GM23338 (cell line): ENCODE measurements at regions not wholly inside any gene's neighbourhood (a gene's known extent, or its start where the extent isn't known, plus 50 kb on each side); places are given as distances from the start of the nearest gene placed in this dataset.

Source experiments
- ATAC-seq: fragments of 200-7000 bp; cut with Tn5 transposase; 3 replicates; pipeline ENCODE4 v1.9.1; 2020
- DNase-seq: peaks from one replicate; pipeline ENCODE4 v3.0.0-alpha.2; 2015; ENCODE audit warnings: low spot score
- H2AFZ ChIP-seq: fragments of 200-600 bp; sonication (generic); 2 replicates; pipeline ENCODE4 v1.8.0; 2016; ENCODE audit warnings: antibody characterized with exemption, mild to moderate bottlenecking, moderate library complexity
- H3F3A ChIP-seq: fragments of 200-600 bp; sonication (generic); replicated peaks from 2 replicates; pipeline ENCODE4 v1.8.0; 2017; ENCODE audit warnings: antibody characterized with exemption, mixed run types, low read depth
- H3K27ac ChIP-seq: fragments of 200-600 bp; sonication (generic); 2 replicates; pipeline ENCODE4 v1.6.1; 2016; ENCODE audit warnings: low read depth
- H3K27me3 ChIP-seq: fragments of 200-600 bp; sonication (generic); 2 replicates; pipeline ENCODE4 v1.8.0; 2016; ENCODE audit warnings: mild to moderate bottlenecking, mixed run types, moderate library complexity; ENCODE audit not compliant: insufficient read depth
- H3K36me3 ChIP-seq: fragments of 200-600 bp; sonication (generic); 2 replicates; pipeline ENCODE4 v1.8.0; 2016; ENCODE audit warnings: mild to moderate bottlenecking; ENCODE audit not compliant: insufficient read depth
- H3K4me1 ChIP-seq: fragments of 200-600 bp; sonication (generic); 2 replicates; pipeline ENCODE4 v1.8.0; 2016; ENCODE audit warnings: mild to moderate bottlenecking, moderate library complexity; ENCODE audit not compliant: insufficient read depth
- H3K4me2 ChIP-seq: fragments of 200-600 bp; sonication (generic); 2 replicates; pipeline ENCODE4 v1.7.1; 2017; ENCODE audit warnings: mixed run types
- H3K4me3 ChIP-seq: fragments of 200-600 bp; sonication (generic); 2 replicates; pipeline ENCODE4 v1.6.1; 2016; ENCODE audit warnings: mixed run types
- H3K79me2 ChIP-seq: fragments of 200-600 bp; sonication (generic); replicated peaks from 2 replicates; pipeline ENCODE4 v1.8.0; 2017; ENCODE audit warnings: mild to moderate bottlenecking; ENCODE audit not compliant: insufficient read depth
- H3K9me2 ChIP-seq: fragments of 200-600 bp; sonication (generic); 2 replicates; pipeline ENCODE4 v1.8.0; 2017; ENCODE audit not compliant: insufficient read depth
- H4K20me1 ChIP-seq: fragments of 200-600 bp; sonication (generic); replicated peaks from 2 replicates; pipeline ENCODE4 v1.8.0; 2017; ENCODE audit warnings: mild to moderate bottlenecking; ENCODE audit not compliant: insufficient read depth
- H3K27ac Mint-ChIP-seq: 2 replicates; pipeline ENCODE4 v1.8.0; 2020; ENCODE audit warnings: inconsistent platforms, mild to moderate bottlenecking, moderate library complexity, mixed read lengths
- H3K27me3 Mint-ChIP-seq: 3 replicates; pipeline ENCODE4 v1.8.0; 2022; ENCODE audit warnings: low read depth, mild to moderate bottlenecking, moderate library complexity, mixed read lengths, inconsistent platforms; ENCODE audit not compliant: insufficient read depth, poor library complexity
- H3K36me3 Mint-ChIP-seq: 3 replicates; pipeline ENCODE4 v1.8.0; 2021; ENCODE audit warnings: low read depth, mild to moderate bottlenecking, inconsistent platforms, moderate library complexity, mixed read lengths
- H3K4me1 Mint-ChIP-seq: 3 replicates; pipeline ENCODE4 v1.8.0; 2020; ENCODE audit warnings: mild to moderate bottlenecking, inconsistent platforms, mixed read lengths
- H3K4me3 Mint-ChIP-seq: 3 replicates; pipeline ENCODE4 v1.8.0; 2021; ENCODE audit warnings: moderate library complexity, mild to moderate bottlenecking, inconsistent platforms, mixed read lengths
- H3K9me3 Mint-ChIP-seq: 3 replicates; pipeline ENCODE4 v1.8.0; 2020; ENCODE audit warnings: moderate library complexity, mild to moderate bottlenecking, inconsistent platforms, mixed read lengths
- ETS1 ChIP-seq: IDR thresholded peaks from 2 replicates; pipeline ENCODE4 v1.6.1; 2016; ENCODE audit warnings: antibody characterized with exemption
- JUNB ChIP-seq: IDR thresholded peaks from one replicate; pipeline ENCODE4 v1.6.1; 2016; ENCODE audit warnings: antibody characterized with exemption; ENCODE audit not compliant: unreplicated experiment
- NANOG ChIP-seq: IDR thresholded peaks from 2 replicates; pipeline ENCODE4 v1.6.1; 2016; ENCODE audit warnings: antibody characterized with exemption, borderline replicate concordance
- POLR2AphosphoS5 ChIP-seq: IDR thresholded peaks from 2 replicates; pipeline ENCODE4 v1.6.1; 2016; ENCODE audit warnings: antibody characterized with exemption, low read depth
- REST ChIP-seq: IDR thresholded peaks from one replicate; pipeline ENCODE4 v1.6.1; 2018; ENCODE audit warnings: antibody characterized with exemption; ENCODE audit not compliant: unreplicated experiment
- STAT1 ChIP-seq: IDR thresholded peaks from one replicate; pipeline ENCODE4 v1.6.1; 2016; ENCODE audit warnings: antibody characterized with exemption; ENCODE audit not compliant: unreplicated experiment
- ZNF114 ChIP-seq: fragments of 250-450 bp; sonication (Bioruptor Pico); IDR thresholded peaks from 2 replicates; pipeline ENCODE4 v1.5.0; 2020; ENCODE audit warnings: mild to moderate bottlenecking, moderate library complexity
- ZNF331 ChIP-seq: fragments of 250-450 bp; sonication (Bioruptor Pico); IDR thresholded peaks from 2 replicates; pipeline ENCODE4 v1.5.0; 2020; ENCODE audit warnings: low read depth, mild to moderate bottlenecking, moderate library complexity
- TF ChIP-seq, protein P1 (sequence below): fragments of 250-450 bp; sonication (Bioruptor Pico); IDR thresholded peaks from 2 replicates; pipeline ENCODE4 v1.5.0; 2020; ENCODE audit warnings: mild to moderate bottlenecking, moderate library complexity

DNA sequence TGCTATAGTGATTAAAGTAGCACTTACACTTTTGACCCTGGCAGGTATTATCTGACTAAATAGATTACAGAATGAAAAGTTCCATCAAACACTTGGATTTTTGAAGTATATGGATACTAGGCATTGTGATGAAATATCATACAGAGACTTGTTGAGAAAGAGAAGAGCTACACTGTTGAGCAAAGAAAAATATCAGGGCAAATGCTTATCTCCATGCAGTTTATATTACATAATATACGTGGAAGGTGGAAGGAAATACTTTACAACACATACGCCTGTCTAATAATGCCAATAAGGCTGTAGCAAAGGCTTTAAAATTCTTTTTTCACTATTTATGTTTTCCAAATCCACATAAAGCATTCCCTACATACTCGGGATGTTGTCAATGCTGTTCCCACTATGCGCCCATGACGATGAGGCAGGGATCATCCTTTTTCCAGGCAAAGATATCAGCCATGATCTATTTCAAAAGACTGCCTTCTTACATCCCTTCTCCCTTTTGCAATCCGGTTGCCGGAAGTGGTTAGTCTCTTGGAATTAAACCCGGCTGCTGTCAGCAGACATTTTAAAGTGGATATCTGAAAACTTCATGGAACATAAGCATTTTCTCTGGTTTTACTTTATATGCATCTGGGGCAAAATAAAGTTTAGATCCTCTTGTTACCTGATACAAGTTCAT, 92.6 kb upstream of the ITGA4 start:
- no peaks in the 10 kb centered on the region for H3K4me1 Mint-ChIP-seq
- H3K27me3 Mint-ChIP-seq, result no peaks in the 10 kb centered on the region
- H3K36me3 Mint-ChIP-seq, result no peaks in the 10 kb centered on the region
- H3K27me3 ChIP-seq, result no peaks in the 10 kb centered on the region
- DNase-seq, result no peak
- H3K36me3 ChIP-seq, result no peaks in the 10 kb centered on the region
- H3K4me2 ChIP-seq, result no peak overlapping the region
- H3K79me2 ChIP-seq, result no peaks in the 10 kb centered on the region
- H3K9me3 Mint-ChIP-seq, result no peaks in the 10 kb centered on the region
- H3K9me2 ChIP-seq, result no peaks in the 10 kb centered on the region
- no peak overlapping the region for H2AFZ ChIP-seq
- no peak overlapping the region for H3K27ac ChIP-seq
- H3K4me3 Mint-ChIP-seq, result no peak overlapping the region
- H3K4me3 ChIP-seq, result no peak overlapping the region
- no peak overlapping the region for H3K27ac Mint-ChIP-seq
- no peaks in the 10 kb centered on the region for H3F3A ChIP-seq
- H3K4me1 ChIP-seq, result no peaks in the 10 kb centered on the region
- no peaks in the 10 kb centered on the region for H4K20me1 ChIP-seq
- ATAC-seq, result no peak
- no peak for TF ChIP-seq ZNF114 (CRISPR knock-in tag)
- no peak for TF ChIP-seq REST
- no peak for TF ChIP-seq JUNB
- no peak for TF ChIP-seq POLR2AphosphoS5
- TF ChIP-seq ETS1, result no peak
- TF ChIP-seq STAT1, result no peak
- no peak for TF ChIP-seq NANOG
- no peak for TF ChIP-seq ZNF331 (CRISPR knock-in tag)
- TF ChIP-seq, protein P1, sequence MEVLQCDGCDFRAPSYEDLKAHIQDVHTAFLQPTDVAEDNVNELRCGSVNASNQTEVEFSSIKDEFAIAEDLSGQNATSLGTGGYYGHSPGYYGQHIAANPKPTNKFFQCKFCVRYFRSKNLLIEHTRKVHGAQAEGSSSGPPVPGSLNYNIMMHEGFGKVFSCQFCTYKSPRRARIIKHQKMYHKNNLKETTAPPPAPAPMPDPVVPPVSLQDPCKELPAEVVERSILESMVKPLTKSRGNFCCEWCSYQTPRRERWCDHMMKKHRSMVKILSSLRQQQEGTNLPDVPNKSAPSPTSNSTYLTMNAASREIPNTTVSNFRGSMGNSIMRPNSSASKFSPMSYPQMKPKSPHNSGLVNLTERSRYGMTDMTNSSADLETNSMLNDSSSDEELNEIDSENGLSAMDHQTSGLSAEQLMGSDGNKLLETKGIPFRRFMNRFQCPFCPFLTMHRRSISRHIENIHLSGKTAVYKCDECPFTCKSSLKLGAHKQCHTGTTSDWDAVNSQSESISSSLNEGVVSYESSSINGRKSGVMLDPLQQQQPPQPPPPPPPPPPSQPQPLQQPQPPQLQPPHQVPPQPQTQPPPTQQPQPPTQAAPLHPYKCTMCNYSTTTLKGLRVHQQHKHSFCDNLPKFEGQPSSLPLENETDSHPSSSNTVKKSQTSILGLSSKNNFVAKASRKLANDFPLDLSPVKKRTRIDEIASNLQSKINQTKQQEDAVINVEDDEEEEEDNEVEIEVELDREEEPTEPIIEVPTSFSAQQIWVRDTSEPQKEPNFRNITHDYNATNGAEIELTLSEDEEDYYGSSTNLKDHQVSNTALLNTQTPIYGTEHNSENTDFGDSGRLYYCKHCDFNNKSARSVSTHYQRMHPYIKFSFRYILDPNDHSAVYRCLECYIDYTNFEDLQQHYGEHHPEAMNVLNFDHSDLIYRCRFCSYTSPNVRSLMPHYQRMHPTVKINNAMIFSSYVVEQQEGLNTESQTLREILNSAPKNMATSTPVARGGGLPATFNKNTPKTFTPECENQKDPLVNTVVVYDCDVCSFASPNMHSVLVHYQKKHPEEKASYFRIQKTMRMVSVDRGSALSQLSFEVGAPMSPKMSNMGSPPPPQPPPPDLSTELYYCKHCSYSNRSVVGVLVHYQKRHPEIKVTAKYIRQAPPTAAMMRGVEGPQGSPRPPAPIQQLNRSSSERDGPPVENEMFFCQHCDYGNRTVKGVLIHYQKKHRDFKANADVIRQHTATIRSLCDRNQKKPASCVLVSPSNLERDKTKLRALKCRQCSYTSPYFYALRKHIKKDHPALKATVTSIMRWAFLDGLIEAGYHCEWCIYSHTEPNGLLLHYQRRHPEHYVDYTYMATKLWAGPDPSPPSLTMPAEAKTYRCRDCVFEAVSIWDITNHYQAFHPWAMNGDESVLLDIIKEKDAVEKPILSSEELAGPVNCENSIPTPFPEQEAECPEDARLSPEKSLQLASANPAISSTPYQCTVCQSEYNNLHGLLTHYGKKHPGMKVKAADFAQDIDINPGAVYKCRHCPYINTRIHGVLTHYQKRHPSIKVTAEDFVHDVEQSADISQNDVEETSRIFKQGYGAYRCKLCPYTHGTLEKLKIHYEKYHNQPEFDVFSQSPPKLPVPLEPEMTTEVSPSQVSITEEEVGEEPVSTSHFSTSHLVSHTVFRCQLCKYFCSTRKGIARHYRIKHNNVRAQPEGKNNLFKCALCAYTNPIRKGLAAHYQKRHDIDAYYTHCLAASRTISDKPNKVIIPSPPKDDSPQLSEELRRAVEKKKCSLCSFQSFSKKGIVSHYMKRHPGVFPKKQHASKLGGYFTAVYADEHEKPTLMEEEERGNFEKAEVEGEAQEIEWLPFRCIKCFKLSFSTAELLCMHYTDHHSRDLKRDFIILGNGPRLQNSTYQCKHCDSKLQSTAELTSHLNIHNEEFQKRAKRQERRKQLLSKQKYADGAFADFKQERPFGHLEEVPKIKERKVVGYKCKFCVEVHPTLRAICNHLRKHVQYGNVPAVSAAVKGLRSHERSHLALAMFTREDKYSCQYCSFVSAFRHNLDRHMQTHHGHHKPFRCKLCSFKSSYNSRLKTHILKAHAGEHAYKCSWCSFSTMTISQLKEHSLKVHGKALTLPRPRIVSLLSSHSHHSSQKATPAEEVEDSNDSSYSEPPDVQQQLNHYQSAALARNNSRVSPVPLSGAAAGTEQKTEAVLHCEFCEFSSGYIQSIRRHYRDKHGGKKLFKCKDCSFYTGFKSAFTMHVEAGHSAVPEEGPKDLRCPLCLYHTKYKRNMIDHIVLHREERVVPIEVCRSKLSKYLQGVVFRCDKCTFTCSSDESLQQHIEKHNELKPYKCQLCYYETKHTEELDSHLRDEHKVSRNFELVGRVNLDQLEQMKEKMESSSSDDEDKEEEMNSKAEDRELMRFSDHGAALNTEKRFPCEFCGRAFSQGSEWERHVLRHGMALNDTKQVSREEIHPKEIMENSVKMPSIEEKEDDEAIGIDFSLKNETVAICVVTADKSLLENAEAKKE (CRISPR knock-in tag), result no peak
